PC-9 (cell line): ENCODE measurements at regions not wholly inside any gene's neighbourhood (a gene's known extent, or its start where the extent isn't known, plus 50 kb on each side); places are given as distances from the start of the nearest gene placed in this dataset.
"Not testable (repeated sequence)": the region's sequence is repeated elsewhere in the genome, so short reads cannot be mapped to it uniquely, and the experiment has no call there.

Experiments
- BruUV-seq: library from RNA; stranded (reverse); fragments of 400-500 nt; replicated peaks from 2 replicates; lab custom pipeline; 2021; lab: Mats Ljungman, UMichigan
- CTCF ChIA-PET: fragments of 300-600 bp; sonication (Branson Sonifier 250); formaldehyde crosslinking; loops from one replicate; lab custom pipeline; 2022; ENCODE audit warnings: antibody characterized with exemption; lab: Charles Lee
- POLR2A ChIA-PET: fragments of 300-600 bp; sonication (Branson Sonifier 250); formaldehyde crosslinking; loops from one replicate; lab custom pipeline; 2022; ENCODE audit warnings: antibody characterized with exemption; ENCODE audit not compliant: unreplicated experiment; lab: Charles Lee
- DNase-seq, 2 experiments: peaks; one replicate each; pipeline versions ENCODE4 v3.0.0 to v3.0.0-alpha.2; 2015 to 2022; ENCODE audit warnings: mixed read lengths in 1 of 2
- H2AFZ ChIP-seq: fragments of 200-600 bp; sonication (generic); 2 replicates; pipeline ENCODE4 v1.8.1; 2017; ENCODE audit warnings: antibody characterized with exemption
- H3F3A ChIP-seq: fragments of 200-600 bp; sonication (generic); 2 replicates; pipeline ENCODE4 v1.8.1; 2017; ENCODE audit warnings: antibody characterized with exemption, mild to moderate bottlenecking, low read depth; ENCODE audit not compliant: insufficient read depth
- H3K27ac ChIP-seq: fragments of 200-600 bp; sonication (generic); 2 replicates; pipeline ENCODE4 v1.6.1; 2016; ENCODE audit warnings: mixed run types
- H3K27me3 ChIP-seq: fragments of 200-600 bp; sonication (generic); 2 replicates; pipeline ENCODE4 v1.6.1; 2016; ENCODE audit warnings: low read depth, mixed run types; ENCODE audit not compliant: insufficient read depth
- H3K36me3 ChIP-seq: fragments of 200-600 bp; sonication (generic); 2 replicates; pipeline ENCODE4 v1.6.1; 2016; ENCODE audit warnings: low read depth, mixed run types
- H3K4me1 ChIP-seq: fragments of 200-600 bp; sonication (generic); replicated peaks from 2 replicates; pipeline ENCODE4 v1.6.1; 2016; ENCODE audit warnings: mixed run types; ENCODE audit not compliant: insufficient read depth
- H3K4me2 ChIP-seq: fragments of 200-600 bp; sonication (generic); 2 replicates; pipeline ENCODE4 v1.6.1; 2017; ENCODE audit warnings: mixed run types
- H3K4me3 ChIP-seq: fragments of 200-600 bp; sonication (generic); 2 replicates; pipeline ENCODE4 v1.6.1; 2016; ENCODE audit warnings: mixed run types
- H3K79me2 ChIP-seq: fragments of 200-600 bp; sonication (generic); 2 replicates; pipeline ENCODE4 v1.6.1; 2017; ENCODE audit warnings: low read depth, mixed run types
- H3K9me2 ChIP-seq: fragments of 200-600 bp; sonication (generic); 2 replicates; pipeline ENCODE4 v1.8.1; 2017; ENCODE audit warnings: mild to moderate bottlenecking; ENCODE audit not compliant: insufficient read depth
- H3K9me3 ChIP-seq: fragments of 200-600 bp; sonication (generic); 2 replicates; pipeline ENCODE4 v1.8.1; 2016; ENCODE audit warnings: low read depth; ENCODE audit not compliant: insufficient read depth
- H4K20me1 ChIP-seq: fragments of 200-600 bp; sonication (generic); 2 replicates; pipeline ENCODE4 v1.8.1; 2017; ENCODE audit not compliant: insufficient read depth
- CTCF ChIP-seq: fragments of 200-600 bp; sonication (generic); conservative IDR thresholded peaks from 2 replicates; pipeline ENCODE4 v1.6.1; 2017; ENCODE audit warnings: mixed run types, antibody characterized with exemption, mild to moderate bottlenecking, moderate library complexity
- EZH2 ChIP-seq: fragments of 200-600 bp; sonication (generic); IDR thresholded peaks from 2 replicates; pipeline ENCODE4 v1.8.0; 2017; ENCODE audit warnings: antibody characterized with exemption, low read depth
- intact Hi-C: fragments of 100-400 bp; cut with micrococcal nuclease; formaldehyde crosslinking; loops from one replicate; pipeline ENCODE4 v1.10.0; 2022; ENCODE audit not compliant: unreplicated experiment

DNA sequence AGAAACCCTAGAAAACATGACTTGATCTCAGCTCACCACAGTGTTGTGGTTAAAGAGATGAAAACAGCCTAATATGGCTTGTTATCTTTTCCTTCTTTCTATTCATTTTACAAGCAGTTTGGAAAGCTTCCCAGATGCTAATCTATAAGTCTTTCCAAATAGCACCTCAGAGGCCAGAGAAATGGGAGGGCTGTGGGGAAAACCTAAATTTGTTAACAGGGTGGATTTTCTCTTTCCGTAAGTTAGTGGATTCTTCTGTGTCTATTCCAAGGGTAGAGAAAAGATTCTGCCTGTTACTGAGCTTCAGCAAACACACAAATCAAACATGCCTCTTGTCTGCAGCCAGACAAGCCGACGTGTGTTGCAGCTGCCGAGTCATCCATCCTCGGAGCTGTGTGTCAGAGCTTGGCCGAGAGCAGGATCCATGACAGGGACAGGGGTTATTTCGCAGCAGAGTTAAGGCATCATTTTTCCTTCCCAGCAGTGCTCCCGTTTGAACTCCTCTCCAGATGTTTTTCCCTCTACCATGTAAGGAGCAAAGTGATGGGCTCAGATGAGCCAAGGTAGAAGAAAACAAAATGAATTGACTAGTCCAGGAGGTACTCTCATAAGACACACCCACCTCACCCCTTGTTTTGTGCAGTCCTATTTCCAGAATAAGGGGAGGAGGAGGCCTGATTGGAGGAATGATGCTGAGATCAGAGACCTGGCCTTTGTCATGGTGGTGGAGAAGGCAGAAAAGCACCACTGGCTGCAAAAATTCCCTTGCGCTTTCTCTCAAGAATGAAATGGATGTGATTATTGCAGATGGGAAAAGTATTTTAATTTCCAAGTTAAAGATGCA is 560.0 kb downstream of the C6orf118 start:
- DNase-seq: no peak
- Histone ChIP-seq H3K4me1 (no peaks in the 10 kb centered on the region), H3K4me3 (no peak overlapping the region), H4K20me1 (no peaks in the 10 kb centered on the region), H3K27me3 (peaks cover 2% of the 10 kb centered on the region; the same call in 1 of the 2 replicates), H3K36me3 (no peaks in the 10 kb centered on the region), H2AFZ (no peak overlapping the region), H3K9me2 (no peaks in the 10 kb centered on the region), H3K4me2 (no peak overlapping the region), H3K9me3 (no peaks in the 10 kb centered on the region), H3K79me2 (no peaks in the 10 kb centered on the region), H3F3A (no peaks in the 10 kb centered on the region), H3K27ac (no peak overlapping the region)
- intact Hi-C loops: no loop called here
- no TSS peak for BruUV-seq
- POLR2A ChIA-PET: no interaction called here
- TF ChIP-seq EZH2 (no peak), CTCF (no peak)
- CTCF ChIA-PET: no interaction called here

DNA sequence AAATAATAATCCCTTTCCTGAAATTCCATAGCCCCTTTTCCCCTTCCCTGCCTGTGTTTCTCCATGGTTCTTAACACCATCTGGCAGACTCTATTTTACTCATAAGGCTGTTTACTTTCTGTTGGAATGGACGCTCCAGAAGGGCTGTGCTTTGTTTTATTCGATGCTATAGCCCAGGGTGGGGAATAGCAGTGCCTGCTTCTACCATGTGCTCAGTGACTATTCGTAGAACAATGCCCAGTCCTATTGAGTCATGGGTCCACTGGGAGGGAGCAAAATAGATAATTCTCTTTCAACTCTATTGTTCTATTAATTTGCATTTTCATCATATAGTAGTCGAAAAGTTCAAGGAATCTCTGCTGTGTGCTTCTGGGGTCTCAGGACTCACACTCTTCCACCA is 565.1 kb downstream of the C6orf118 start:
- Histone ChIP-seq H3K79me2 (no peaks in the 10 kb centered on the region), H3K27me3 (peaks cover 2% of the 10 kb centered on the region; the same call in 1 of the 2 replicates), H3F3A (no peaks in the 10 kb centered on the region), H3K27ac (no peak overlapping the region), H4K20me1 (no peaks in the 10 kb centered on the region), H3K4me3 (no peak overlapping the region), H2AFZ (no peak overlapping the region), H3K4me1 (no peaks in the 10 kb centered on the region), H3K4me2 (no peak overlapping the region), H3K9me3 (no peaks in the 10 kb centered on the region), H3K9me2 (no peaks in the 10 kb centered on the region), H3K36me3 (no peaks in the 10 kb centered on the region)
- TF ChIP-seq CTCF (no peak), EZH2 (no peak)
- ChIA-PET POLR2A (no interaction called here), CTCF (no interaction called here)
- no TSS peak for BruUV-seq
- intact Hi-C loops: no loop called here
- no peak for DNase-seq

GRCh38 chr6:164741938-164742451 is 567.4 kb downstream of the C6orf118 start:
- H4K20me1 ChIP-seq: no peaks in the 10 kb centered on the region
- intact Hi-C loops: no loop called here
- DNase-seq: no peak
- H3K9me3 ChIP-seq: no peaks in the 10 kb centered on the region
- POLR2A ChIA-PET: no interaction called here
- no peaks in the 10 kb centered on the region for H3F3A ChIP-seq
- no peak overlapping the region for H2AFZ ChIP-seq
- H3K36me3 ChIP-seq: no peaks in the 10 kb centered on the region
- no peaks in the 10 kb centered on the region for H3K9me2 ChIP-seq
- TF ChIP-seq CTCF (no peak), EZH2 (no peak)
- no peak overlapping the region for H3K4me3 ChIP-seq
- no peak overlapping the region for H3K27ac ChIP-seq
- H3K4me2 ChIP-seq: no peak overlapping the region
- BruUV-seq: no TSS peak
- CTCF ChIA-PET: no interaction called here
- no peaks in the 10 kb centered on the region for H3K4me1 ChIP-seq
- no peaks in the 10 kb centered on the region for H3K79me2 ChIP-seq
- H3K27me3 ChIP-seq: 0 out of 2 replicates have a peak, but pooled peaks cover 2% of the 10 kb centered on the region

DNA sequence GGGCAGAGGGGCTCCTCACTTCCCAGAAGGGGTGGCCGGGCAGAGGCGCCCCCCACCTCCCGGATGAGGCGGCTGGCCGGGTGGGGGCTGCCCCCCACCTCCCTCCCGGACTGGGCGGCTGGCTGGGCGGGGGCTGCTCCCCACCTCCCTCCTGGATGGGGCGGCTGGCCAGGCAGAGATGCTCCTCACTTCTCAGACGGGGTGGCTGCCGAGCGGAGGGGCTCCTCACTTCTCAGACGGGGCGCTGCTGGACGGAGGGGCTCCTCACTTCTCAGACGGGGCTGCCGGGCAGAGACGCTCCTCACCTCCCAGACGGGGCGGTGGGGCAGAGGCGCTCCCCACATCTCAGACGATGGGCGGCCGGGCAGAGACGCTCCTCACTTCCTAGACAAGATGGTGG is 573.3 kb downstream of the C6orf118 start:
- H3K27me3 ChIP-seq, CTCF ChIA-PET, H2AFZ ChIP-seq, H3F3A ChIP-seq, BruUV-seq, H3K9me2 ChIP-seq, POLR2A ChIA-PET, H3K27ac ChIP-seq, H3K4me1 ChIP-seq, intact Hi-C loops, H4K20me1 ChIP-seq, H3K9me3 ChIP-seq, H3K4me2 ChIP-seq, DNase-seq, H3K36me3 ChIP-seq, H3K79me2 ChIP-seq, H3K4me3 ChIP-seq: not testable (repeated sequence)
